LNCaP clone FGC (cell line): ENCODE measurements at regions not wholly inside any gene's neighbourhood (a gene's known extent, or its start where the extent isn't known, plus 50 kb on each side); places are given as distances from the start of the nearest gene placed in this dataset.

Experiments used
- DNase-seq: peaks from one replicate; pipeline ENCODE4 v3.0.0-alpha.2; 2011; ENCODE audit warnings: low read depth
- H3K4me3 ChIP-seq: 2 replicates; pipeline ENCODE4 v1.5.1; 2011; ENCODE audit warnings: mild to moderate bottlenecking, low read depth, low read length, control low read depth
- CTCF ChIP-seq: IDR thresholded peaks from 2 replicates; pipeline ENCODE4 v1.5.1; 2012; ENCODE audit warnings: mild to moderate bottlenecking; ENCODE audit not compliant: control insufficient read depth, insufficient read depth; ENCODE audit errors: extremely low read depth

- H3K4me3 ChIP-seq = no peak overlapping the region
- DNase-seq = no peak
- TF ChIP-seq CTCF = no peak
Measured at GRCh38 chr11:128235426-128235825, 351.9 kb downstream of the ETS1 start.

GRCh38 chr11:128234143-128234542 lies 353.2 kb downstream of the ETS1 start:
- no peak for TF ChIP-seq CTCF
- no peak for DNase-seq
- no peak overlapping the region for H3K4me3 ChIP-seq

GRCh38 chr11:128232588-128232987 lies 354.8 kb downstream of the ETS1 start:
- no peak for DNase-seq
- TF ChIP-seq CTCF = no peak
- H3K4me3 ChIP-seq = no peak overlapping the region

GRCh38 chr11:128231845-128232410 lies 355.4 kb downstream of the ETS1 start:
- H3K4me3 ChIP-seq = no peak overlapping the region
- no peak for TF ChIP-seq CTCF
- no peak for DNase-seq

GRCh38 chr11:128227466-128227865 lies 359.9 kb downstream of the ETS1 start:
- DNase-seq = no peak
- no peak overlapping the region for H3K4me3 ChIP-seq
- no peak for TF ChIP-seq CTCF

GRCh38 chr11:128226106-128226716 lies 361.1 kb downstream of the ETS1 start:
- no peak overlapping the region for H3K4me3 ChIP-seq
- no peak for TF ChIP-seq CTCF
- no peak for DNase-seq

- no peak for TF ChIP-seq CTCF
- no peak overlapping the region for H3K4me3 ChIP-seq
- DNase-seq = no peak
Measured at GRCh38 chr11:128222245-128222884, 365.0 kb downstream of the ETS1 start.
